HG03135 (cell line): ENCODE measurements at regions not wholly inside any gene's neighbourhood (a gene's known extent, or its start where the extent isn't known, plus 50 kb on each side); places are given as distances from the start of the nearest gene placed in this dataset.

Experiments used
- ATAC-seq: cut with Tn5 transposase; IDR thresholded peaks from one replicate; pipeline ENCODE4 v1.9.1; 2021; ENCODE audit warnings: mild to moderate bottlenecking, moderate library complexity; ENCODE audit not compliant: unreplicated experiment

DNA sequence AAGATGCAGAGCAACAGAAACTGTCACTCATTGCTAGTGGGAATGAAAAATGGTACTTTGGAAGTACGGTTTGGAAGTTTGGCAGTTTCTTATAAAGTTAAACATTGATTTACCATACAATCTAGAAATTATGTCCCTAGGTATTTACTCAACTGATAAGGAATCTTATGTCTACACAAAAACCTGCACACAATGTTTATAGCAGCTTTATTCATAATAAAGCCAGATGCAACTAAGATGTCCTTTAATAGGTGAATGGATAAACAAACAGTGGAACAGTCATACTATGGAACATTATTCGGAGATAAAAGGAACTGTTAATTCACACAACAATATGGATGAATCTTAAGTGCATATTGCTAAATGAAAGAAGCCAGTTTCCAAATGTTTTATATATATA lies 96.2 kb upstream of the SIRPA start:
- no peak for ATAC-seq

DNA sequence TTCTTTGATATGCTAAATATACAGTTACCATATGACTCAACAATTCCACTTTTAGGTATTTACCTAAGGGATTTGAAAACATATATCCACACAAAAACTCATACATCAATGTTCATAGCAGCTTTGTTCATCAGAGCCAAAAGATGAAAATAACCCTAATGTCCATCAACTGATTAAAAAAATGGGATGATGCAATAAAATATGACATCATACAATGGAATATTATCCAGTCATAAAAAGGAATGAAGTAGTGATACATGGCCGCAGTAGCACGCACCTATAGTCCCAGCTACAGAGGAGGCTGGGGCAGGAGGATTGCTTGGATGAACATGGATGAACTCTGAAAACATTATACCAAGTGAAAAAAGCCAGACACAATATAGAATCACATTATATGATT lies 101.4 kb upstream of the SIRPA start:
- no peak for ATAC-seq

DNA sequence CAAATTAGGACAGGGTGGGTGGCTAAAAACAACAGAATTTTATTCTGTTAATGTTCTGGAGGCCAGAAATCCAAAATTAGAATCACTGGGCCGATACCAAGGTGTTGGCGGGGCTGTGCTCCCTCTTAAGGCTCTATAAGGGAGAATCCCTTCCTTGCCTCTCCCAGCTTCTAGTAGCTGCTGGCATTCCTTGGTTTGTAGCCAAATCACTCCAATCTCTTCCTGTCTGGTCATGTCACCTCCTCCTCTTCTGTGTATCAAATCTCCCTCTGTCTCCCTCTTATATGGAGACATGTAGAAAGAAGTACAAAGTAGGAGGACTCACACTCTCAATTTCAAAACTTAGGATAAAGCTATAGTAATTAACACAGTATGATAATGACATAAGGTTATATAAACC lies 102.9 kb upstream of the SIRPA start:
- ATAC-seq = no peak

DNA sequence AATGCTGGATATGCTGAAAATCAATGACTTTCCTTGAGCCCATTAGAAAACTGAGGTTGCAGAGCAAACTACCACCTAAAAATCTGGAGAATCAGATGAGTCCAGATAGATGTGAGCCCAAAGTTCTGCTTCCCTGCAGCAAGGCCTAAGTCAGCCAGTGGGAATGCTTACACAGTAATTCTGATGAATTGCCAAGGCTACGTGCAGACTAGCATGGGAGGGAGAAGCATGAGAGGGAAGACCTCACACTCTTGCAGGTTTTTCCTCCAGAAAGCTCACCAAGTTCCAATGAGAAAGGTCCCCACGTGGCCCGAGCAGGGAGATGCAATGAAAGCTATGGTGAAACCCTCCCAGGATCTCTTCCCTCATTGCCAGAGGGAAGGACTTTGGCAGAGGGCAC lies 104.8 kb upstream of the SIRPA start:
- no peak for ATAC-seq

DNA sequence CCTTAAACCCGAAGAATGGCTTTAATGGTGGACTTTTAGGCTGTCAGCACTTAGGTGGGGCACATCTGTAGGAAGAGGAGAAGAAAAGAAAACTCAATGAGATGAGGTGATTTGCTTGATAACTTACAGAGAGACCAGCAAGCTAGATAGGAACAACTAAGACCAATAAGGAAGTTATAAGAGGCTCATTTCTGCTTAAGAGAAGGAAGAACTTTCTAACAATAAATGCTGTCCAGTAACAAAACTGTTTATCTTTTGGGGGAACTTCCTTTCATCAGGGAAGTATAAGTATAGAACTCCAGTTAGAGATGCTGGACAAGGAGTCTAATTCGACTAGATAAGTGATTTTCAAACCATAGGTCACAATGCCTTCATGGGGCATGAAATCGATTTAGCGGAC lies 107.2 kb upstream of the SIRPA start:
- ATAC-seq = no peak

DNA sequence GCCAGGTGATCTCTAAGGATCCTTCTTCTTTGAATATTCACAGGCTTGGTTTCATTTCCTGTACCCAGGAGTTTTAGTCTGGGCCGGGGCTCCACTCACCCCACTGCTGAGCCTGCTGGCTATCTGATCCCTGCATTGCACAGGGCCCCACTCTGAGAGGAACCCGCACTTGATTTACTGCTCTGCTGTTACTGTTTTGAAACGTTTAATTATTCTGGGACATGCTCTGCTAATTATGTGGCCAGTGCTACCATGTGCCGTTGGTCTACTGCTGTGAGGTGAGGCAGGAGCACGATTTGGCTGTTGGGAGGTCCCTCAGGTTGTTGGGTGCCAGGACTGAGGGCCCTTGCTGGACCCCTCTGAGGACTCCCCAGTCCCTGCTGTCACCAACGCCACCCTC lies 108.7 kb upstream of the SIRPA start:
- ATAC-seq = no peak

DNA sequence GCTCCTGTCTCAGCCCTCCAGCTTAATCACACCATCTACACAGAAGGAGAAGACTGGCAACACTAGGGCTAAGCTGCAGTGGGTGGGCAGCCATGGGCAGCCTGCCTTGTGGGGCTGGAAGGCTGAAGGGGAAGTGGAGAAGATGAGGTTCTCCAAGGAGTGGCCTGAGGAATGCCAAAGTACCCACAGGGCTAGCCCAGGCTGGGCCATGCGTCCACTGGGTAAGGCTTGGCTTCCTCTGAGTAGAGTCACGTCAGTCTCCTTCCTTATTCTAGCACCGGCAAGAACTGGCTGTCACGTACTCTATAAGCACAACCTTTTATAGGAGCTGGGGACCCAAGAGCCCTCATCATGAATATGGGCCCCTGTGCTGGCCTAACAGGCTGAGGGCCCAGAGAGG lies 110.6 kb upstream of the SIRPA start:
- no peak for ATAC-seq

DNA sequence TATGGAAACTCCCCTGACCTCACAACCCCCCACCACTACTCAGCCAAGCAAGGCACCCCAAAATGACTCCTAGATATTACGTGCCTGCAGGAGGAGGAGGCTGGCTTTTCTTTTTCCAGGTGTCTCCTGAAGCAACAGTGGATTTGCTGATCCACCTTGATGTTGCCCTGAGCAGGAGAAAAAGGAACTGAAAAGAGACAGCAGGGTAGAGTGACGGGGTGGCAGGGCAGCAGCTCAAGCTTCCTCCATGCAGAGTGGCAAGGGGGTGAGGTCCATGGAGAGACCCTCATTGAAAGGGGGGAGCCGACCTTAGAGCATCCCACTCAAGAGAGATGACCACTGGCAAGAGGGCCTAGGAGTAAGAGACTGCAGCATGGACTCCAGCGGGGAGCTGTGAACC lies 112.0 kb upstream of the SIRPA start:
- no peak for ATAC-seq

DNA sequence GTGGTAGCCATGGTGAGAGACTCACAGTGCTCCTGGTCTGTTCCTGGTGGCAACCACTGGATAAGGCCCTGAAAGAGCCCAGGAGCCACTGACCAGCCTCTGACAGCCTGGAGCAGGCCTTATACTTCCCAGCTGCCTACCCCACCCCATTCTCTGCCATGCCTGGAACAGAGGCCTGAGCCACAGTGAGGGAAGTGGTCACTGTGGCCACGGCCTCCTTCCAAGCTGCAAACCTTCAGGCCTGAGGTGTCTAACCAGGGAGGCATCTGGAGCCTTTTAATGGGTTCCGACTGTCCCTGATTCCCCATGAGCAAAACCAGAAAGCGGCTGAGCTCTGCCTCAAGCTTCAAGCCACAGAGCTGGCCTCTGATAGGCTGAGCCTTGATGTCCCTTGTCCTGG lies 113.0 kb upstream of the SIRPA start:
- no peak for ATAC-seq

DNA sequence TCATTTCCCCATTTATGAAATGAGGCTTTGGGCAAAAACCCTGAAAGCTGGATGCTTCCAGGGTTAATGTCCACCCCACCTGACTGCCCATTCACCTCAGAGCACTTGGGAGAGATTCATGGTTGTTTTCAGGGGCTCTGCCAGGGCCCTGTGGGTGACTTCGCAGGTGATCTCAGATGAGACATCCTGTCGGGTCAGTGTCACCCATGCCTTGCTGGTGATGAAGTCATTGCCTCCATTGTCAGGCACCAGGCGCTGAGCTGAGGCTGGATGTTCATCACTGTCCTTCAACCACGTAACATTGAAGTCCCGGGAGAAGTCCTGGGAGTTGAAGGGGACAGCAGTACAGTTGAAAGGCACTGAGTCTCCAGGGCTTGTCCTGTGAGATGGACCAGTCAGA lies 115.6 kb upstream of the SIRPA start:
- no peak for ATAC-seq

DNA sequence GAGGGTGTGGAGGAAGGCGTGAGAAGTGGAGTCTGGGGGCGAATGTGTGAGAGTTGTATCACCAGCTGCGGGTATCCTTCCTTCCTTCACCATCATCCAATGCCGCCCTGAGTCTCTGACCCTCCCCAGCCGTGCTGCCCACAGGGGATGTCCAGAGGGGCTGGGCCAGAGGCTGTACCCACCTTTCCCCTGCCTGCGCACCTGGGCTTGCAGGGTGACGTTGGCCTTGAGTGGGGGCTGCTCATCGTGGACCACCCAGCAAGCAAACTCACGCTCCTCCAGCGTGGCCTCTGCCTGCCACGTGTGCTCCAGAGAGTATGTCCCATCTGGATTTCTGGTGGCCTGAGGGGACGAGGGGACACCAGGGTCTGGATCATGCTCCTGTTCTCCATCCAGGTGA lies 116.9 kb upstream of the SIRPA start:
- ATAC-seq = no peak

DNA sequence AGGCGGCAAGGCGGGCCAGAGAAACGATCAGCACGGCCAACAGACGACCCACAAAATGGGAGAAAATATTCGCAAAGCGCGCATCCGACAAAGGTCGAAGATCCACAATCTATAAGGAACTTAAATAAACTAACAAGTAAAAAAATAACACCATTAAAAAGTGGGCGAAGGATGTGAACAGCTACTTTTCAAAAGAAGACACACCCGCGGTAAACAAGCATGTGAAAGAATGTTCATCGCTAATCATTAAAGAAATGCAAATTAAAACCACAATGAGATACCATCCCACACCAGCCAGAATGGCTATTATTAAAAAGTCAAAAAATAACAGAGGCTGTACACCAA lies 117.8 kb upstream of the SIRPA start:
- ATAC-seq = no peak

DNA sequence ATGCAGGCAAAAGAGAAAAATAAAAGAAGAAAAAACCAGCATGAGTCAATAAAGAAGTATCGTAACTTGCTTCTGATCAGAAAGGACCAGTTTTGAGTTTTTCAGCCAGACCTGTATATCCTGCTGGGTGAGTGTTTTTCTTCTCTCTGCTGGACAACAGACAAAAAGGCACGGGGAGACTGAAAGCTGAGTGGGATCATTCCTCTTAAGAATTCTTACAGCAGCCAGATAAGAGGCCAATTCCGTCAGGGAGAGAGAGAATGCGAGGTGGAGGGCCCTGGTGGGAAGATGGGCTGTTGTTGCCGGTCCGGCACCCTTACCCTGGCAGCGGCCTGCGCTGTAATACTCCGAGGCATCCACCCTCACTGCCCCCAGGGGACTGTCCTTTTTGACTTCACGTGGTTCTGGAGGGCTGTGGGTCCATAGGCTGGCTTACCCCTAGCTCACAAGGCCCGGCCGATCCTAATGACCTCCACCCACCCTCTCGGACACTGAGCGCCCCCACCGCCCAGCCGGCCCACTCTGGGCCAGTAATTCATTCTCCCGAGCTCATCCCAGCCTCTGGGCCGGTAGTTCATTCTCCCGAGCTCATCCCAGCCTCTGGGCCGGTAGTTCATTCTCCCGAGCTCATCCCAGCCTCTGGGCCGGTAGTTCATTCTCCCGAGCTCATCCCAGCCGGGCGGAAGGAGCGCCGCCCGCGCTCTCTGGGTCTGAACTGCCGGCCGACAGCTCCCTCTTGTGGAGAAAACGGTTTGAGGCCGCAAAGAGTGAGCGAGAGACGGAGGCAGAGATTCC lies 118.3 kb upstream of the SIRPA start:
- peak; percentile 81 for ATAC-seq

DNA sequence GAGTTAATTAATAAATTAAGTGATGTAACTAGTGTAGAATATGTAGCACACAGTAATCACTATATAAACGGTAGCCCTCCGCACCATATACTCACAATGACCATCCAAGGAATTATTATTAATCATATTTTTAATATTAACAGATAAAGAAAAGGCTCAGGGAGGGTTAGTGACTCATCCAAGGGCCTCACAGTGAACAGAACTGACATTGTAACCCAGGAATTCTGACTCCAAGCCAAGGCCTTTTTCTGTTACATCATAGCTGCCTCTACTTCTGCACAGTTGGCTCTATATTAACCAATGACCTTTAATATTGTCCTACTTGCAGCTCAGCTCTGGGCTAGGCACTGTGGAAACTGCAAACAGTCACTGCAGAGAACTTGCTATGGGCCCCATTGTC lies 117.5 kb upstream of the SIRPG start:
- no peak for ATAC-seq

DNA sequence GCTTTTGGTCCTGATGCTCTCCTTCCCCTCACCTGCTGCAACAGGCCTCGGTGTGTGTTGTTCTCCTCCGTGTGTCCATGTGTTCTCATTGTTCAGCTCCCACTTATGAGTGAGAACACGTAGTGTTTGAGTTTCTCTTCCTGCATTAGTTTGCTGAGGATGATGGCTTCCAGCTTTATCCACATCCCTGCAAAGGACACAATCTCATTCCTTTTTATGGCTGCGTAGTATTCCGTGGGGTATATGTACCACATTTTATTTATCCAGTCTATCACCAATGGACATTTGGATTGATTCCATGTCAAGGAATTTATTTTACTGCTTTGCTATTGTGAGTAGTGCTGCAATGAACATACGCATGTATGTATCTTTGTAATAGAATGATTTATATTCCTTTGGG lies 116.9 kb upstream of the SIRPG start:
- ATAC-seq = no peak

DNA sequence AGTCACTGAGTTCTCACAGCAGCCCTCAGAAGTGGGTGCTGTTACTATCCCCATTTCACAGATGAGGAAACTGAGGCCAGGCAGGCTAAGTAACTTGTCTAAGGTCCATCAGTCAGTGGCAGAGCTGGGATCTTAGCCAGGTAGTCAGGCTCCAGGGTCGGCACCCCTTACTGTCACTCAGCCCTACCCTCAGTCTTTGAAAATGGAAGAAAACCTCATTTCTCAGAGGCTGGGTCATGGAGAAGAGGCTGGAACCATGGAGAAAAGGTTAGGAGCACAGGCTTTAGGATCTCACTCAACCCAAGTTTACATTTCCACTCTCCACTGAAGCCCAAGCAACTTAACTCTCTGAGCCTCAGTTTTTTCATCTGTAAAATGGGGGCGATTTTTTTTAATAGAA lies 116.2 kb upstream of the SIRPG start:
- no peak for ATAC-seq

DNA sequence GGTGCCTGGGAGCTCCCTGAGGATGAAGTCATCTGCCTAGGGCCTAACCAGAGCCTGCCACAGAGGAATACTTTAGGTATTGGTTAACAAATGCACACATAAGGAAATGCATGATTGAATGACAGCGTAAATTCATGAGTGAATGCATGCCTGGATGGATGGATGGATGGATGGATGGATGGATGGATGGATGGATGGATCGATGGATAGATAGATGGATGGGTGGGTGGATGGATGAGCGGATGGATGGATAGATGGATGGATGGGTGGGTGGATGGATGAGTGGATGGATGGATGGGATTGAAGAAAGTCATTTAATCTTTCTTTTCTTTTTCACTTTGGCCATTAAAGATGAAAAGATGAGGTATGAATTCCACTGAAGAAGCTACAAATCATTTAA lies 111.9 kb upstream of the SIRPG start:
- no peak for ATAC-seq

DNA sequence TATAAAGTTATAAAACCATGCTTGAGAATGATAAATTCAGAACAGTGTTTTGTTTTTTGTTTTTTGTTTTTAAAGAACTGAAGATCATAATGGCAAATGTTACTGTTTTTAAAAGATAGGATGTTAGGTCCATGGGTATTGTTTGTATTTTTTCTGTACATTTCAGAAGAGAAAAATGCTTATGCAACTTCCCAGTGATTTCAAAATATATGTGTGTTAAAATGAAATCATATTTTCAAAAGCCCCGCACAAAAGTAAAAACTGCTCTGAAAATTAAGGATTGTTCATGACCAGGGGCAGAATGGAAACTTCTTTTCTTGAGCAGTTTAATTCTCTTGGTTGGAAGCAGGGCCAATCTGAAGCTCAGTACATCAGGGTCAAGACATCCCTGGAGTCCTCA lies 109.2 kb upstream of the SIRPG start:
- no peak for ATAC-seq

DNA sequence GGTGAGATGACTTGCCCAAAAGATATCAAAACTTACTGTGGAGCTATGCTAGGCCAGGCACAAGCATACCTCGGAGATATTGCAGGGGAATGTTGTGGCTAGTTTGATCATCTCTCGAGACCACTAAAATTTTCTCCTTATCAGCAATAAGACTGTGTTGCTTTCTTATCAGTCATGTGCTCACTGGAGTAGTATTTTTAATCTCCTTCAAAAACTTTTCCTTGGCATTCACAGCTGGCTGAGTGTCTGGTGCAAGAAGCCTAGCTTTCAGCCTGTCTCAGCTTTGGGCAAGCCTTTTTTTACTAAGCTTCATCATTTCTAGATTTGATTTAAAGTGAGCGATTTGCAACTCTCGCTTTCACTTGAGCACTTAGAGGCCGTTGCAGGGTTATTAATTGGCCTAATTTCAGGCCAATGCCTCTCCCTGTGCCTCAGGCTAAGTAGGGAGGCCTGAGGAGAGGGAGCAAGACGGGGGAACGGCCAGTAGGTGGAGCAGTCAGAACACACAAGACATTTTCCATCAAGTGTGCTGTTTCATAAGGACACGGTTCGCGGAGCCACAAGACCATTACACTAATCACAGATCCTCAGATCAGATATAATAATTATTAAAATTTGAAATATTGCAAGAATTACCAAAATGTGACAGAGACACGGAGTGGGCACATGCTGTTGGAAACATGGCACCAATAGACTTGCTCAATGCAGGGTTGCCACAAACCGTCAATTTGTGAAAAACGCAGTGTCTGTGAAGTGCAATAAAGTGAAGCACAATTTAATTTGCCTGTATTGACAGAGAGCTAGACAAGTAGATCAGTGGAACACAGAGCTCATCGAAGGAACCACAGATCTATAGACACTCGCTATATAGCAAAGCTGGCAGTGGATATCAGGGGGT lies 106.8 kb upstream of the SIRPG start:
- peak; percentile 73 for ATAC-seq

DNA sequence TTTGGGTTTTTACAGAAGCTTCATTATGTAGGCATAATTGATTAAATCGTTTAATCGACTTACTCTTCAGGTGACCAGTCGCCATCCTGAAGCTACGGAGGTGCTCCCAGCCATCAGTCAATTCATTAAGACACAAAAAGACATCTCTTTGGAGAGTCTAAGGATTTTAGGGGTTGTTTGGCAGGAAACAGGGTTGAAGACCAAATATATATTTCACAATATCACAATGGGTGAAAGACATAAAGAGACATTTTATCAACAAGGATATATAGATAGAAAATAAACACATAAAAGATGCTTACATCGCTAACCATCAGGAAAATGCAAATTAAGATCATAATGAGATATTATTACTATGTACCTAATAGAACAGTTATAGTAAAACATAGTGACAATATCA lies 104.0 kb upstream of the SIRPG start:
- ATAC-seq = no peak

DNA sequence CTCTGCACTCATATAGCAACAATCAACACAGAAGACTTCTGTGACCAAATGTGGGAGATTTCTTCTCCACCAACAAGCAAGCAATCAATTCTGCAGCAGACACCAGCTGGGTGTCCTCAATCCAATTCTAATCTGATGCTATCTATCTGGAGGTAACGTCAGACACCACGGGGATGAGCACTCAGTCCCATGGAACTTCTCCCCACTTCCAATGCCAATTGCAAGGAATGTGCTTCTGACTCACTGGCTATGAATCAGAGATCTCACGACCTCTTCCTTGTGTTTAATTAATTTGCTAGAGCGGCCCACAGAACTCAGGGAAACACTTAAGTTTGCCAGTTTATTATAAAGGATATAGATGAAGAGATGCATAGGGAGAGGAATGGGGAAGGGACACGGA lies 103.5 kb upstream of the SIRPG start:
- ATAC-seq = no peak

DNA sequence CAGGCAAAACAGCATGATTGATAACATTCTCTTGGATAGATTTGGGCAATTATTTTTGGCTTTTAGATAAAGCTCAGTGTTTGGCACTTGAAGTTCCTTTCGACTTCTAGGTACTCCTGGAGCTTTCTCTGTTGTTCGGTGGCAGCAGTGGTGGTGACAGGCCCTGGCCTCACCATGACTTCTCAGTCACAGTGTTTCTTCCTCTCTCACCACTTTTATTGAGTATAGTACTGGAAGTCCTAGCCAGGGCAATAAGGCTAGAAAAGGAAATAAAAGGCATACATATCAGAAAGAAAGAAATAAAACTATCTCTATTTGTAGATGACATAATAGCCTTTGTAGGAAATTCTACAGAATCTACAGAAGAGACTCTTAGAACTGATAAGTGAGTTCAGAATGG lies 101.2 kb upstream of the SIRPG start:
- no peak for ATAC-seq
